ENCODE measurements at regions not wholly inside any gene's neighbourhood (a gene's known extent, or its start where the extent isn't known, plus 50 kb on each side); places are given as distances from the start of the nearest gene placed in this dataset.

DNA sequence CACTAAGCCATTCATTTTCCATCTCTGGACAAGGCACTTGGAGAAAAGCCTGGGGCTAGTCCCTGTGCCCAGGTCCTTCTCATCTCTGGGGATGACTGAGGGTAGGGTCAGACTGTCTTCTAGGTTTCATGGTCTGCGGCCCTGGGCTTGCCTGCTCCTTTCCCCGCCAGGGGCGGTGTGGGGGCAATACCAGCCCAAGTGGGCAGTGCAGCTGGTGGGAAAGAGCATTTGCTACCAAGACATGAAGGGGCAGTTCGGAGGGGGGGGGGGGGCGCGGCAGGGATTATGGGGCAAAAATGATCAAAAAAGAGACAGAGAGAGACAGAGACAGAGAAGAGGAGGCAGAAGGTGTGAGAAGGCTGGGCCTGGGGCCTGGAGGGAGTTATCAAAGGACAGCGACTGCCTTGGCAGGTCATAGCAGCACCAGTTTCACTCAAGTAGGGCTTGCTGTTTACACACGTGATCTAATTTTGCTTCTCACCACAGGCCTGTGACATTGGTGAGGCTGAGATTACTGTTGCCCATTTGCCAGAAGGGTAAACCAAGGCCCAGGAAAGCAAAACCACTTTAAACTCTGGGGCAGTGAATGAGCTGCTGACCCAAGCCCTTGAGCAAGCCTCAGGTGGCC lies 56.1 kb downstream of the PJA1 start:
- Histone ChIP-seq H3K9me3 (ENCODE audit: control insufficient read depth, insufficient read depth, low read depth, low read length) (no peaks in the 10 kb centered on the region), H3K36me3 (ENCODE audit: control insufficient read depth in 2 of 2, insufficient read depth in 1 of 2, low read length in 2 of 2) (no peaks in the 10 kb centered on the region), H3K4me3 (ENCODE audit: low read depth, low read length) (no peak overlapping the region), H3K27ac (ENCODE audit: extremely low read depth, low read depth, low read length) (no peak overlapping the region), H3K4me1 (ENCODE audit: control insufficient read depth, insufficient read depth, low read length) (peaks cover 6% of the 10 kb centered on the region; the same call in 1 of the 2 replicates)
- ChIA-PET CTCF (interaction anchor here (0.8 to 2.6 kb wide), 4 partner anchors 15 to 112 kb away, joined by 3 to 12 read pairs (median 4); no protein-coding TSS in a partner anchor), POLR2A (interaction anchor here (1.0 to 1.3 kb wide), 2 partner anchors 50 to 280 kb away, joined by 3 to 11 read pairs; partner anchors contain the start of gene EFNB1)
- TF ChIP-seq KLF9 (tag by site-specific recombination; IDR thresholded peaks at IDR 0.05; ENCODE audit: low read depth): no peak
- TF ChIP-seq ZNF416 (tag by site-specific recombination; IDR thresholded peaks at IDR 0.05): no peak
- TF ChIP-seq ZNF391 (tag by site-specific recombination; IDR thresholded peaks at IDR 0.05; ENCODE audit: borderline replicate concordance, low read depth): no peak
- TF ChIP-seq ZNF544 (tag by site-specific recombination; IDR thresholded peaks at IDR 0.05): no peak
- TF ChIP-seq ZBTB44 (tag by site-specific recombination; IDR thresholded peaks at IDR 0.05): no peak
- TF ChIP-seq ZNF510 (tag by site-specific recombination; IDR thresholded peaks at IDR 0.05; ENCODE audit: insufficient replicate concordance): no peak
- no peak for TF ChIP-seq MZF1 (tag by site-specific recombination; IDR thresholded peaks at IDR 0.05; ENCODE audit: borderline replicate concordance)
- TF ChIP-seq ZNF747 (tag by site-specific recombination; IDR thresholded peaks at IDR 0.05): no peak
- TF ChIP-seq REPIN1 (tag by site-specific recombination; IDR thresholded peaks at IDR 0.05; ENCODE audit: low read depth): no peak
- TF ChIP-seq GLIS1 (tag by site-specific recombination; IDR thresholded peaks at IDR 0.05): no peak
- no peak for TF ChIP-seq GLI2 (tag by site-specific recombination; IDR thresholded peaks at IDR 0.05; ENCODE audit: borderline replicate concordance, low read depth)
- TF ChIP-seq ZNF18 (tag by site-specific recombination; IDR thresholded peaks at IDR 0.05): no peak

- TF ChIP-seq PRDM1 (tag by site-specific recombination; IDR thresholded peaks at IDR 0.05): peak; percentile 67
- TF ChIP-seq, protein P1, sequence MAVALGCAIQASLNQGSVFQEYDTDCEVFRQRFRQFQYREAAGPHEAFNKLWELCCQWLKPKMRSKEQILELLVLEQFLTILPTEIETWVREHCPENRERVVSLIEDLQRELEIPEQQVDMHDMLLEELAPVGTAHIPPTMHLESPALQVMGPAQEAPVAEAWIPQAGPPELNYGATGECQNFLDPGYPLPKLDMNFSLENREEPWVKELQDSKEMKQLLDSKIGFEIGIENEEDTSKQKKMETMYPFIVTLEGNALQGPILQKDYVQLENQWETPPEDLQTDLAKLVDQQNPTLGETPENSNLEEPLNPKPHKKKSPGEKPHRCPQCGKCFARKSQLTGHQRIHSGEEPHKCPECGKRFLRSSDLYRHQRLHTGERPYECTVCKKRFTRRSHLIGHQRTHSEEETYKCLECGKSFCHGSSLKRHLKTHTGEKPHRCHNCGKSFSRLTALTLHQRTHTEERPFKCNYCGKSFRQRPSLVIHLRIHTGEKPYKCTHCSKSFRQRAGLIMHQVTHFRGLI (tag by site-specific recombination; IDR thresholded peaks at IDR 0.05): no peak
- 0 out of 2 replicates have a peak, but pooled peaks have one; percentile 12 for TF ChIP-seq ZBTB17 (tag by site-specific recombination; IDR thresholded peaks at IDR 0.05)
- TF ChIP-seq ZNF704 (tag by site-specific recombination; IDR thresholded peaks at IDR 0.05): 0 out of 2 replicates have a peak, but pooled peaks have one; percentile 9
- H3K9me3 ChIP-seq (ENCODE audit: control insufficient read depth, insufficient read depth, low read depth, low read length): no peaks in the 10 kb centered on the region
- peak overlapping the region; percentile 16; the same call in 1 of the 2 replicates for H3K27ac ChIP-seq (ENCODE audit: extremely low read depth, low read depth, low read length)
- POLR2A ChIA-PET: interaction anchor here (1.0 to 1.3 kb wide), 3 partner anchors 10 to 279 kb away, joined by 3 to 6 read pairs (median 4); partner anchors contain the start of gene EFNB1
- no peaks in the 10 kb centered on the region for H3K36me3 ChIP-seq (ENCODE audit: control insufficient read depth in 2 of 2, insufficient read depth in 1 of 2, low read length in 2 of 2)
- CTCF ChIA-PET: interaction anchor here (0.9 to 1.1 kb wide), 2 partner anchors 14 to 16 kb away, joined by 3 to 4 read pairs; no protein-coding TSS in a partner anchor
- H3K4me1 ChIP-seq (ENCODE audit: control insufficient read depth, insufficient read depth, low read length): peaks cover 6% of the 10 kb centered on the region; the same call in 1 of the 2 replicates
- H3K4me3 ChIP-seq (ENCODE audit: low read depth, low read length): no peak overlapping the region
Measured at GRCh38 chrX:69107747-69108401, 57.4 kb downstream of the PJA1 start.

All from HEK293 (cell line).